Stomach (tissue), 8 donors: ENCODE measurements at regions not wholly inside any gene's neighbourhood (a gene's known extent, or its start where the extent isn't known, plus 50 kb on each side); places are given as distances from the start of the nearest gene placed in this dataset.

Experiments
- DNase-seq, 2 donors: peaks; one replicate each; pipeline versions ENCODE4 v3.0.0 to v3.0.0-alpha.2; 2013 to 2019
- H3K27ac ChIP-seq, 5 donors: fragments of 200-600 bp in 4 of 5; sonication (generic) in 4 of 5; one replicate each; pipeline ENCODE4 v1.5.1; 2013 to 2019; ENCODE audit warnings: mild to moderate bottlenecking in 1 of 5, moderate library complexity in 1 of 5
- H3K27me3 ChIP-seq, 3 donors: fragments of 200-600 bp; sonication (generic); one replicate each; pipeline ENCODE4 v1.5.1; 2017 to 2019; ENCODE audit warnings: mixed run types in 1 of 3
- H3K36me3 ChIP-seq, 4 donors: fragments of 200-600 bp; sonication (generic); 1 replicate in 3 of 4; 2 replicates in 1 of 4; pipeline ENCODE4 v1.5.1; 2016 to 2019
- H3K4me1 ChIP-seq, 4 donors: fragments of 200-600 bp; sonication (generic); one replicate each; pipeline ENCODE4 v1.5.1; 2016 to 2019
- H3K4me3 ChIP-seq, 4 donors: fragments of 200-600 bp; sonication (generic) in 3 of 4; one replicate each; pipeline ENCODE4 v1.5.1; 2016 to 2019; ENCODE audit warnings: mild to moderate bottlenecking in 1 of 4
- H3K9me3 ChIP-seq, 4 donors: fragments of 200-600 bp; sonication (generic); one replicate each; pipeline ENCODE4 v1.5.1; 2016 to 2019
- EP300 ChIP-seq: sonication (generic); formaldehyde crosslinking; IDR thresholded peaks from one replicate; pipeline ENCODE4 v1.6.1; 2017; ENCODE audit warnings: antibody characterized with exemption
- POLR2A ChIP-seq, 4 donors: fragments of 450-650 bp; IDR thresholded peaks; one replicate each; pipeline ENCODE4 v1.6.1; 2016; ENCODE audit warnings: antibody characterized with exemption in 4 of 4, control low read depth in 2 of 4, mild to moderate bottlenecking in 1 of 4, moderate library complexity in 1 of 4
- POLR2AphosphoS5 ChIP-seq, 3 donors: sonication (generic); formaldehyde crosslinking; IDR thresholded peaks; one replicate each; pipeline ENCODE4 v1.6.1; 2016; ENCODE audit warnings: antibody characterized with exemption in 3 of 3
- WGBS, 5 donors: extraction: QIAGEN DNeasy Blood & Tissue Kit in 3 of 5; methylation state at CpG; one replicate each; pipeline versions ENCODE4 v1.1.5 to v1.1.7; 2013 to 2018; 5-methylcytosine and 5-hydroxymethylcytosine counted together
- intact Hi-C: fragments of 100-400 bp; cut with DNase I; formaldehyde crosslinking; loops from one replicate; pipeline ENCODE4 v1.15.1; 2023; ENCODE audit warnings: low total_unique reads
- TF ChIP-seq, protein P1 (sequence below), 7 experiments: fragments of 450-650 bp in 4 of 7; fragments of 200-600 bp in 3 of 7; sonication (generic) in 3 of 7; IDR thresholded peaks; one replicate each; pipeline ENCODE4 v1.5.1; 2016 to 2019; ENCODE audit warnings: antibody characterized with exemption in 7 of 7, control low read depth in 2 of 7, mild to moderate bottlenecking in 1 of 7
- donor health status: healthy with polysubstance abuse.
- donor health status: Bipolar disorder and iron deficiency.
- donor health status: healthy.

DNA sequence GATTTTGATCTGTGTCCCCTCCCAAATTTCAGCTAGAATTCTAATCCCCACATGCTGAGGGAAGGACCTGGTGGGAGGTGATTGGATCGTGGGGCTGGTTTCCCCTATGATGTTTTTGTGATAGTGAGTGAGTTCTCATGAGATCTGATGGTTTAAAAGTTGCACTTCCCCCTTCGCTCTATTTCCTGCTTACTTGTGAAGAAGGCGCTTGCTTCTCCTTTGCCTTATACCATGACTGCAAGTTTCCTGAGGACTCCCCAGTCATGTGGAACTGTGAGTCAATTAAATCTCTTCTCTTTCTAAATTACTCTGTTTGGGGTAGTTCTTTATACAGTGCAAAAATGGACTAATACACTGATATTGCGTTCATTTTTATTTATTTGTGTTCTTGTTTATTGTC, 636.8 kb upstream of the LINC00305 start:
- 37 to 57% (median 43%) methylated on average over 4 of the region's 4 CpGs for WGBS, 5 donors

DNA sequence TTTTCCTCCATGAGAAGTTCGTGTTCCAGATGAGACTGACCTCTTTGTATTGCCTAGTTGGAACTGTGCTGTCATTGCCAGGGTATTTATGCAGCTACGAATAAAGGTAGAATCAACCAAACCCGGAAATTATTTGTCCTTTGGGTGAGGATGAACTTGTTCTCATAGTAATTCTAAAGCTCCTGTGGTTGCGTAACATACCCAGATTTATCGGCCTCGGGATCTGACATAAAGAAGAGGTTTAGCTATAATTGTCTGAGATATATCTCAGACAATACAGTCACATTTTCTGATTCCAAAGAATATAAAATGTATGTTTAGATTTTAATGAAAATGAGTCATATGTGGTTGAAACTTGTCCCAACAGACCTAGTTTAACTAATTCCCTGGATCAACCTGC, 628.7 kb upstream of the LINC00305 start:
- Histone ChIP-seq H3K4me3 (no peak overlapping the region), H3K9me3 (peaks cover 0 to 10% (median 0%) of the 10 kb centered on the region in 4 donors), H3K27me3 (no peaks in the 10 kb centered on the region), H3K36me3 (no peaks in the 10 kb centered on the region), H3K27ac (no peak overlapping the region), H3K4me1 (no peaks in the 10 kb centered on the region)
- WGBS, 5 donors: 80 to 85% (median 83%) methylated on average over 6 of the region's 6 CpGs
- TF ChIP-seq POLR2AphosphoS5 (IDR thresholded peaks at IDR 0.05) (no peak), EP300 (no peak), POLR2A (IDR thresholded peaks at IDR 0.05) (no peak)
- TF ChIP-seq, protein P1, sequence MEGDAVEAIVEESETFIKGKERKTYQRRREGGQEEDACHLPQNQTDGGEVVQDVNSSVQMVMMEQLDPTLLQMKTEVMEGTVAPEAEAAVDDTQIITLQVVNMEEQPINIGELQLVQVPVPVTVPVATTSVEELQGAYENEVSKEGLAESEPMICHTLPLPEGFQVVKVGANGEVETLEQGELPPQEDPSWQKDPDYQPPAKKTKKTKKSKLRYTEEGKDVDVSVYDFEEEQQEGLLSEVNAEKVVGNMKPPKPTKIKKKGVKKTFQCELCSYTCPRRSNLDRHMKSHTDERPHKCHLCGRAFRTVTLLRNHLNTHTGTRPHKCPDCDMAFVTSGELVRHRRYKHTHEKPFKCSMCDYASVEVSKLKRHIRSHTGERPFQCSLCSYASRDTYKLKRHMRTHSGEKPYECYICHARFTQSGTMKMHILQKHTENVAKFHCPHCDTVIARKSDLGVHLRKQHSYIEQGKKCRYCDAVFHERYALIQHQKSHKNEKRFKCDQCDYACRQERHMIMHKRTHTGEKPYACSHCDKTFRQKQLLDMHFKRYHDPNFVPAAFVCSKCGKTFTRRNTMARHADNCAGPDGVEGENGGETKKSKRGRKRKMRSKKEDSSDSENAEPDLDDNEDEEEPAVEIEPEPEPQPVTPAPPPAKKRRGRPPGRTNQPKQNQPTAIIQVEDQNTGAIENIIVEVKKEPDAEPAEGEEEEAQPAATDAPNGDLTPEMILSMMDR (IDR thresholded peaks at IDR 0.05): no peak
- DNase-seq: no peak
- intact Hi-C loops: no loop called here

More for the DNA sequence above, 636.8 kb upstream of the LINC00305 start:
- Histone ChIP-seq H3K4me3 (no peak overlapping the region), H3K27me3 (no peaks in the 10 kb centered on the region), H3K9me3 (peaks cover 0 to 11% (median 0%) of the 10 kb centered on the region in 4 donors), H3K4me1 (no peaks in the 10 kb centered on the region), H3K36me3 (no peaks in the 10 kb centered on the region), H3K27ac (no peak overlapping the region)
- TF ChIP-seq EP300 (no peak), POLR2A (IDR thresholded peaks at IDR 0.05) (no peak), POLR2AphosphoS5 (IDR thresholded peaks at IDR 0.05) (no peak)
- TF ChIP-seq, protein P1 (IDR thresholded peaks at IDR 0.05): no peak
- intact Hi-C loops: no loop called here
- no peak for DNase-seq

DNA sequence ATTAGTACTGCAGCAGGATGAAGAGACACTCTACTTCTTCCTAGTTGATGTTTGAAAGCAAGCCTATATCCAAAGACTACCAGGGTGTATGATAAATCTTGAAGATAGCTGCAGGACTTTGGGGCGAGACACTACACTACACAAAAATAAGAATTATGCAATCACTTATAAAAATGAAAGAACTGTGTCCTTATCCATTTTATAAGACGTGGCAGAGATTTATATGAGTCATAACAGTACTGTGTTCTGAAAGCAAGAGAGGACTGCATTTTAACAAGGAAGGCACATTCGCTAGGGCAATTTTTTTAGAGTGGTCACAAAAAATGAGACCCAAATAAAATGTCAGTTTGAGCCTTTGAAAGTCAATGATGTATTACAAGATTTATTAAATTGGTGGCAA, 617.0 kb upstream of the LINC00305 start:
- TF ChIP-seq EP300: no peak
- TF ChIP-seq, protein P1 (IDR thresholded peaks at IDR 0.05): no peak
- TF ChIP-seq POLR2AphosphoS5 (IDR thresholded peaks at IDR 0.05): no peak
- TF ChIP-seq POLR2A (IDR thresholded peaks at IDR 0.05): no peak
- Histone ChIP-seq H3K27me3 (no peaks in the 10 kb centered on the region), H3K9me3 (no peaks in the 10 kb centered on the region), H3K36me3 (no peaks in the 10 kb centered on the region), H3K4me3 (no peak overlapping the region), H3K4me1 (no peaks in the 10 kb centered on the region), H3K27ac (no peak overlapping the region)
- no peak for DNase-seq
- intact Hi-C loops: no loop called here
- WGBS, 5 donors: 38 to 72% (median 68%) methylated on average over 3 of the region's 3 CpGs

DNA sequence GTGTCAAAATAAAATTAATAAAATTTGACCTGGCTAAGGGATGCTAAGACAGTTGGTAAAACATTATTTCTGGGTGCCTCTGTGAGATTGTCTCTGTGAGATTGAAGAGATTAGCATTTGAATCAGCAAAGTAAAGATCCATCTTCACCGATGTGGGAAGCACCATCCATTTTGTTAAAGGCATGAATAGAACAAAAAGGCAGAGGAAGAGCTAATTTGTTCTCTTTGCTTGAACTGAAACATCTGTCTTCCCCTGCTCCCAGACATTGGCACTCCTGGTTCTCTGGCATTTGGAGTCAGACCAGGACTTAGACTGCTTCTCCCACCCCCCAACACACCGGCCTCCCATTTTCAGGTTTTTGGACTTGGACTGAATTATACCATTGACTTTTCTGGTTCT, 603.8 kb upstream of the LINC00305 start:
- Histone ChIP-seq H3K9me3 (no peaks in the 10 kb centered on the region), H3K36me3 (no peaks in the 10 kb centered on the region), H3K27ac (no peak overlapping the region), H3K27me3 (no peaks in the 10 kb centered on the region), H3K4me3 (no peak overlapping the region), H3K4me1 (no peaks in the 10 kb centered on the region)
- 68 to 82% (median 73%) methylated on average over 2 of the region's 2 CpGs for whole genome bisulfite sequencing, 5 donors
- TF ChIP-seq POLR2AphosphoS5 (IDR thresholded peaks at IDR 0.05) (no peak), POLR2A (IDR thresholded peaks at IDR 0.05) (no peak), EP300 (no peak)
- TF ChIP-seq, protein P1 (IDR thresholded peaks at IDR 0.05): no peak
- intact Hi-C loops: no loop called here
- DNase-seq: no peak
